ENCODE measurements at regions not wholly inside any gene's neighbourhood (a gene's known extent, or its start where the extent isn't known, plus 50 kb on each side); places are given as distances from the start of the nearest gene placed in this dataset.

DNA sequence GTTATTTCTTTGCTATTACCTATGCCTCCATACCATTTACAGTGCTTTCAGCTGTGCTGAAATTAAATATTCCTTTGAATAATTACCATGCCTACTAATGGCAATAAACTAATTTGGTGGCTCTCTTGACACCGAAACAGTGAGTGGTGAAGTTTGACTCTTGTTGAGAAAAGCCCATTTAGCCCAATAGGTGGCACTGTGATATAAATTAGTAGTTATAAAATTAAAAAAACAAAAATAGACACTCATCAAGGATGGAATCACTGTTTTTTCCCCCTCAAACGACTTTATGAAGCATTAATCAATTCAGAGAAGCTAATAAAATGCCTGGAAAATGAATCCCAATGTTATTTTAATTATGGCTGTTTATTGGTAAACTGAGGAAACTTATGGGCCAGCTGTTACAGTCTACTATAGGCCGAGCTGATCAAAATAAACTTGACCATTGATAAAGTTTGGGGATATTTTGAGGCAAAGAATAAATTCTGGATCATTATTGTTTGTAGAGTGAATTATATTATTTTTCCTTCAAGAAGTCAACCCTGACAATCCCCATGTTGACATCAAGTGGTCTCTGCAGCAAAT lies 339.6 kb downstream of the TRIB2 start:
- intact Hi-C loops (cut with micrococcal nuclease; ENCODE audit: unreplicated experiment), result no loop called here
- Histone ChIP-seq H3K9me3 (ENCODE audit: low read length) (no peaks in the 10 kb centered on the region), H3K9ac (ENCODE audit: insufficient read depth, low read depth, low read length) (no peak overlapping the region), H3K27me3 (ENCODE audit: control insufficient read depth in 1 of 2, insufficient read depth in 2 of 2, low read length in 2 of 2) (no peaks in the 10 kb centered on the region), H4K20me1 (ENCODE audit: insufficient read depth, low read length) (no peaks in the 10 kb centered on the region), H3K27ac (ENCODE audit: extremely low read length, insufficient read depth, low read length) (no peak overlapping the region), H3K36me3 (replicated peaks in 1 of 2; ENCODE audit: control insufficient read depth in 1 of 2, insufficient read depth in 2 of 2, low read length in 2 of 2) (no peaks in the 10 kb centered on the region), H3K4me1 (ENCODE audit: insufficient read depth, low read length) (no peaks in the 10 kb centered on the region), H3K4me3 (replicated peaks in 1 of 3; ENCODE audit: insufficient read depth in 1 of 3, low read depth in 2 of 3, low read length in 3 of 3) (no peak overlapping the region), H2AFZ (ENCODE audit: low read length) (no peak overlapping the region), H3K4me2 (ENCODE audit: low read depth, low read length) (no peak overlapping the region), H3K79me2 (ENCODE audit: insufficient read depth, low read length) (no peaks in the 10 kb centered on the region)
- in situ Hi-C loops (cut with HindIII; ENCODE audit: extremely low pct_ligation_motif_present, low pct_unique_long_range_greater_than_20kb), result no loop called here
- ChIA-PET CTCF (ENCODE audit: low intra/inter-chr PET ratio, low total read pairs) (no interaction called here), POLR2A (no interaction called here)
- no peak for FAIRE-seq
- no peak for ATAC-seq
- 8% methylated on average over 3 of the region's 3 CpGs for WGBS (ENCODE audit: low lambda C conversion rate)
- BruUV-seq (replicated peaks), result no TSS peak
- no peak for TF ChIP-seq MXI1 (IDR thresholded peaks at IDR 0.05; ENCODE audit: borderline replicate concordance, low read depth, low read length)
- TF ChIP-seq, protein P1, sequence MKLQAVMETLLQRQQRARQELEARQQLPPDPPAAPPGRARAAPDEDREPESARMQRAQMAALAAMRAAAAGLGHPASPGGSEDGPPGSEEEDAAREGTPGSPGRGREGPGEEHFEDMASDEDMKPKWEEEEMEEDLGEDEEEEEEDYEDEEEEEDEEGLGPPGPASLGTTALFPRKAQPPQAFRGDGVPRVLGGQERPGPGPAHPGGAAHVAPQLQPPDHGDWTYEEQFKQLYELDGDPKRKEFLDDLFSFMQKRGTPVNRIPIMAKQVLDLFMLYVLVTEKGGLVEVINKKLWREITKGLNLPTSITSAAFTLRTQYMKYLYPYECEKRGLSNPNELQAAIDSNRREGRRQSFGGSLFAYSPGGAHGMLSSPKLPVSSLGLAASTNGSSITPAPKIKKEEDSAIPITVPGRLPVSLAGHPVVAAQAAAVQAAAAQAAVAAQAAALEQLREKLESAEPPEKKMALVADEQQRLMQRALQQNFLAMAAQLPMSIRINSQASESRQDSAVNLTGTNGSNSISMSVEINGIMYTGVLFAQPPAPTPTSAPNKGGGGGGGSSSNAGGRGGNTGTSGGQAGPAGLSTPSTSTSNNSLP (IDR thresholded peaks at IDR 0.05; ENCODE audit: low read depth, low read length), result peak; percentile 31; the same call in 1 of the 2 replicates
- DNase-seq (ENCODE audit: low spot score), result no peak

DNA sequence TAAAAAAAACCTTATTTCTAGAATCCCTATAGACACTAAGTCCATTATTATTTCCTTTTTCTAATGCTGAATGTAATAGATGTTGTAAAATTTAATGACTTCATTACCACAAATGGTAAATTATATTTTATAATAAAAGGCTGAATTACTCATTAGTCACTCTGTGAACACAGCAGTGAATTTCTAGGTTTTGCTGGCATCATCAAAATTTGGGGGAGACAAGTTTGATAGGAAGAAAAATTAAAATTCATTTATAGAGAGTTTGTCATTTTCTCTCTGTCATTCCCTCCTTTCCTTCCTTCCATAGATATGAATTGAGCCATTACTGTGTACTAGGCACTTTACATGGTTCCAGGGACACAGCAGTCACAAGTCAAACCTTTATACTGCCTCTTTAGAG lies 340.9 kb downstream of the TRIB2 start:
- CTCF ChIA-PET (ENCODE audit: low intra/inter-chr PET ratio, low total read pairs), result no interaction called here
- Histone ChIP-seq H3K79me2 (ENCODE audit: insufficient read depth, low read length) (no peaks in the 10 kb centered on the region), H4K20me1 (ENCODE audit: insufficient read depth, low read length) (no peaks in the 10 kb centered on the region), H3K9ac (ENCODE audit: insufficient read depth, low read depth, low read length) (no peak overlapping the region), H2AFZ (ENCODE audit: low read length) (no peak overlapping the region), H3K4me1 (ENCODE audit: insufficient read depth, low read length) (no peaks in the 10 kb centered on the region), H3K27ac (ENCODE audit: extremely low read length, insufficient read depth, low read length) (no peak overlapping the region), H3K4me3 (replicated peaks in 1 of 3; ENCODE audit: insufficient read depth in 1 of 3, low read depth in 2 of 3, low read length in 3 of 3) (no peak overlapping the region), H3K36me3 (replicated peaks in 1 of 2; ENCODE audit: control insufficient read depth in 1 of 2, insufficient read depth in 2 of 2, low read length in 2 of 2) (no peaks in the 10 kb centered on the region), H3K9me3 (ENCODE audit: low read length) (no peaks in the 10 kb centered on the region), H3K4me2 (ENCODE audit: low read depth, low read length) (no peak overlapping the region), H3K27me3 (ENCODE audit: control insufficient read depth in 1 of 2, insufficient read depth in 2 of 2, low read length in 2 of 2) (no peaks in the 10 kb centered on the region; a peak in 1 of 5 replicates)
- FAIRE-seq, result no peak
- in situ Hi-C loops (cut with HindIII; ENCODE audit: extremely low pct_ligation_motif_present, low pct_unique_long_range_greater_than_20kb) (no loop called here), intact Hi-C loops (cut with micrococcal nuclease; ENCODE audit: unreplicated experiment) (no loop called here)
- BruUV-seq (replicated peaks), result no TSS peak
- ATAC-seq, result no peak
- DNase-seq (ENCODE audit: low spot score), result no peak
- POLR2A ChIA-PET, result no interaction called here
- no peak for TF ChIP-seq SMARCC2 (IDR thresholded peaks at IDR 0.05)
- TF ChIP-seq, protein P2, sequence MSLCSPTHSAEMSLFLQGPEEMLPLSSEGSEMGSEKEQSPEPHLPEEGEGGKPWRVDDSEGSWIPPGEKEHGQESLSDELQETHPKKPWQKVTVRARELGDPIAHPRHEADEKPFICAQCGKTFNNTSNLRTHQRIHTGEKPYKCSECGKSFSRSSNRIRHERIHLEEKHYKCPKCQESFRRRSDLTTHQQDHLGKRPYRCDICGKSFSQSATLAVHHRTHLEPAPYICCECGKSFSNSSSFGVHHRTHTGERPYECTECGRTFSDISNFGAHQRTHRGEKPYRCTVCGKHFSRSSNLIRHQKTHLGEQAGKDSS (CRISPR knock-in tag; IDR thresholded peaks at IDR 0.05; ENCODE audit: borderline replicate concordance, low read depth), result no peak
- TF ChIP-seq MAFF (IDR thresholded peaks at IDR 0.05; ENCODE audit: low read depth, low read length), result peak; percentile 64
- peak; percentile 47 to 86 for TF ChIP-seq MAFK (conservative IDR thresholded peaks at IDR 0.05 in 1 of 2, IDR thresholded peaks at IDR 0.05 in 1 of 2; ENCODE audit: low read length in 2 of 2)

Measured in HepG2 (cell line).